ENCODE measurements at regions not wholly inside any gene's neighbourhood (a gene's known extent, or its start where the extent isn't known, plus 50 kb on each side); places are given as distances from the start of the nearest gene placed in this dataset.
"Not testable (repeated sequence)": the region's sequence is repeated elsewhere in the genome, so short reads cannot be mapped to it uniquely, and the experiment has no call there.

- no peak overlapping the region for H3K9ac ChIP-seq (ENCODE audit: low read length)
- no peaks in the 10 kb centered on the region for H3K9me3 ChIP-seq (ENCODE audit: control insufficient read depth, insufficient read depth, low read depth, low read length)
- no peaks in the 10 kb centered on the region for H3K36me3 ChIP-seq (ENCODE audit: control insufficient read depth, insufficient read depth, low read length)
- H3K27ac ChIP-seq (ENCODE audit: low read depth, low read length) = no peak overlapping the region
- no peak overlapping the region for H3K4me3 ChIP-seq (ENCODE audit: low read depth, low read length)
- H3K27me3 ChIP-seq (ENCODE audit: control insufficient read depth, insufficient read depth, low read length) = no peaks in the 10 kb centered on the region
- H3K4me1 ChIP-seq (ENCODE audit: control insufficient read depth, insufficient read depth, low read length) = peaks cover 11% of the 10 kb centered on the region; the same call in 1 of the 2 replicates
Measured at GRCh38 chr10:36018996-36019395, 376.9 kb upstream of the FZD8 start.

- no peaks in the 10 kb centered on the region for H3K27me3 ChIP-seq (ENCODE audit: control insufficient read depth, insufficient read depth, low read length)
- no peak overlapping the region for H3K27ac ChIP-seq (ENCODE audit: low read depth, low read length)
- peaks cover 11% of the 10 kb centered on the region; the same call in 1 of the 2 replicates for H3K4me1 ChIP-seq (ENCODE audit: control insufficient read depth, insufficient read depth, low read length)
- H3K36me3 ChIP-seq (ENCODE audit: control insufficient read depth, insufficient read depth, low read length) = no peaks in the 10 kb centered on the region
- no peaks in the 10 kb centered on the region for H3K9me3 ChIP-seq (ENCODE audit: control insufficient read depth, insufficient read depth, low read depth, low read length)
- no peak overlapping the region for H3K9ac ChIP-seq (ENCODE audit: low read length)
- H3K4me3 ChIP-seq (ENCODE audit: low read depth, low read length) = no peak overlapping the region
Measured at GRCh38 chr10:36017137-36017536, 375.0 kb upstream of the FZD8 start.

GRCh38 chr10:36007369-36007768 is 365.3 kb upstream of the FZD8 start:
- Histone ChIP-seq H3K36me3 (ENCODE audit: control insufficient read depth, insufficient read depth, low read length) (no peaks in the 10 kb centered on the region), H3K4me1 (ENCODE audit: control insufficient read depth, insufficient read depth, low read length) (no peaks in the 10 kb centered on the region), H3K9ac (ENCODE audit: low read length) (no peak overlapping the region), H3K27me3 (ENCODE audit: control insufficient read depth, insufficient read depth, low read length) (no peaks in the 10 kb centered on the region), H3K27ac (ENCODE audit: low read depth, low read length) (no peak overlapping the region), H3K4me3 (ENCODE audit: low read depth, low read length) (no peak overlapping the region), H3K9me3 (ENCODE audit: control insufficient read depth, insufficient read depth, low read depth, low read length) (no peaks in the 10 kb centered on the region)

- Histone ChIP-seq H3K36me3 (ENCODE audit: control insufficient read depth, insufficient read depth, low read length) (no peaks in the 10 kb centered on the region), H3K27me3 (ENCODE audit: control insufficient read depth, insufficient read depth, low read length) (no peaks in the 10 kb centered on the region), H3K9me3 (ENCODE audit: control insufficient read depth, insufficient read depth, low read depth, low read length) (peaks cover 5% of the 10 kb centered on the region; the same call in 1 of the 2 replicates), H3K9ac (ENCODE audit: low read length) (no peak overlapping the region), H3K4me3 (ENCODE audit: low read depth, low read length) (no peak overlapping the region), H3K4me1 (ENCODE audit: control insufficient read depth, insufficient read depth, low read length) (no peaks in the 10 kb centered on the region), H3K27ac (ENCODE audit: low read depth, low read length) (no peak overlapping the region)
Measured at GRCh38 chr10:36003688-36004087, 361.6 kb upstream of the FZD8 start.

- no peaks in the 10 kb centered on the region for H3K36me3 ChIP-seq (ENCODE audit: control insufficient read depth, insufficient read depth, low read length)
- H3K4me3 ChIP-seq (ENCODE audit: low read depth, low read length) = no peak overlapping the region
- H3K27me3 ChIP-seq (ENCODE audit: control insufficient read depth, insufficient read depth, low read length) = no peaks in the 10 kb centered on the region
- H3K9ac ChIP-seq (ENCODE audit: low read length) = no peak overlapping the region
- H3K9me3 ChIP-seq (ENCODE audit: control insufficient read depth, insufficient read depth, low read depth, low read length) = peaks cover 5% of the 10 kb centered on the region; the same call in 1 of the 2 replicates
- H3K27ac ChIP-seq (ENCODE audit: low read depth, low read length) = no peak overlapping the region
- H3K4me1 ChIP-seq (ENCODE audit: control insufficient read depth, insufficient read depth, low read length) = no peaks in the 10 kb centered on the region
Measured at GRCh38 chr10:36003031-36003600, 361.0 kb upstream of the FZD8 start.

GRCh38 chr10:36002445-36002844 is 360.3 kb upstream of the FZD8 start:
- no peak overlapping the region for H3K27ac ChIP-seq (ENCODE audit: low read depth, low read length)

GRCh38 chr10:36000754-36001153 is 358.7 kb upstream of the FZD8 start:
- H3K4me1 ChIP-seq (ENCODE audit: control insufficient read depth, insufficient read depth, low read length) = not testable (repeated sequence)

More at GRCh38 chr10:36002445-36002844, 360.3 kb upstream of the FZD8 start:
- no peak overlapping the region for H3K9ac ChIP-seq (ENCODE audit: low read length)
- H3K27me3 ChIP-seq (ENCODE audit: control insufficient read depth, insufficient read depth, low read length) = no peaks in the 10 kb centered on the region
- no peak overlapping the region for H3K4me3 ChIP-seq (ENCODE audit: low read depth, low read length)
- no peaks in the 10 kb centered on the region for H3K4me1 ChIP-seq (ENCODE audit: control insufficient read depth, insufficient read depth, low read length)
- H3K36me3 ChIP-seq (ENCODE audit: control insufficient read depth, insufficient read depth, low read length) = no peaks in the 10 kb centered on the region
- H3K9me3 ChIP-seq (ENCODE audit: control insufficient read depth, insufficient read depth, low read depth, low read length) = peaks cover 5% of the 10 kb centered on the region; the same call in 1 of the 2 replicates

GRCh38 chr10:35998026-35998425 is 355.9 kb upstream of the FZD8 start:
- no peaks in the 10 kb centered on the region for H3K36me3 ChIP-seq (ENCODE audit: control insufficient read depth, insufficient read depth, low read length)
- peaks cover 5% of the 10 kb centered on the region; the same call in 1 of the 2 replicates for H3K9me3 ChIP-seq (ENCODE audit: control insufficient read depth, insufficient read depth, low read depth, low read length)
- no peak overlapping the region for H3K9ac ChIP-seq (ENCODE audit: low read length)
- H3K27ac ChIP-seq (ENCODE audit: low read depth, low read length) = no peak overlapping the region
- H3K4me1 ChIP-seq (ENCODE audit: control insufficient read depth, insufficient read depth, low read length) = no peaks in the 10 kb centered on the region
- H3K27me3 ChIP-seq (ENCODE audit: control insufficient read depth, insufficient read depth, low read length) = 0 out of 2 replicates have a peak, but pooled peaks cover 11% of the 10 kb centered on the region
- H3K4me3 ChIP-seq (ENCODE audit: low read depth, low read length) = no peak overlapping the region

More at GRCh38 chr10:36000754-36001153, 358.7 kb upstream of the FZD8 start:
- H3K9me3 ChIP-seq (ENCODE audit: control insufficient read depth, insufficient read depth, low read depth, low read length); H3K4me3 ChIP-seq (ENCODE audit: low read depth, low read length); H3K27me3 ChIP-seq (ENCODE audit: control insufficient read depth, insufficient read depth, low read length); H3K36me3 ChIP-seq (ENCODE audit: control insufficient read depth, insufficient read depth, low read length); H3K27ac ChIP-seq (ENCODE audit: low read depth, low read length); H3K9ac ChIP-seq (ENCODE audit: low read length): not testable (repeated sequence)

- Histone ChIP-seq H3K9me3 (ENCODE audit: control insufficient read depth, insufficient read depth, low read depth, low read length) (peaks cover 5% of the 10 kb centered on the region; the same call in 1 of the 2 replicates), H3K27me3 (ENCODE audit: control insufficient read depth, insufficient read depth, low read length) (0 out of 2 replicates have a peak, but pooled peaks cover 11% of the 10 kb centered on the region), H3K27ac (ENCODE audit: low read depth, low read length) (no peak overlapping the region), H3K4me3 (ENCODE audit: low read depth, low read length) (no peak overlapping the region), H3K9ac (ENCODE audit: low read length) (no peak overlapping the region), H3K4me1 (ENCODE audit: control insufficient read depth, insufficient read depth, low read length) (no peaks in the 10 kb centered on the region), H3K36me3 (ENCODE audit: control insufficient read depth, insufficient read depth, low read length) (no peaks in the 10 kb centered on the region)
Measured at GRCh38 chr10:35995485-35995884, 353.4 kb upstream of the FZD8 start.

GRCh38 chr10:35993591-35994515 is 351.8 kb upstream of the FZD8 start:
- Histone ChIP-seq H3K4me1 (ENCODE audit: control insufficient read depth, insufficient read depth, low read length) (no peaks in the 10 kb centered on the region), H3K36me3 (ENCODE audit: control insufficient read depth, insufficient read depth, low read length) (no peaks in the 10 kb centered on the region), H3K4me3 (ENCODE audit: low read depth, low read length) (no peak overlapping the region), H3K27me3 (ENCODE audit: control insufficient read depth, insufficient read depth, low read length) (0 out of 2 replicates have a peak, but pooled peaks cover 11% of the 10 kb centered on the region), H3K9ac (ENCODE audit: low read length) (no peak overlapping the region), H3K9me3 (ENCODE audit: control insufficient read depth, insufficient read depth, low read depth, low read length) (no peaks in the 10 kb centered on the region), H3K27ac (ENCODE audit: low read depth, low read length) (no peak overlapping the region)

GRCh38 chr10:35992107-35992506 is 350.0 kb upstream of the FZD8 start:
- H3K9me3 ChIP-seq (ENCODE audit: control insufficient read depth, insufficient read depth, low read depth, low read length) = no peaks in the 10 kb centered on the region
- H3K4me1 ChIP-seq (ENCODE audit: control insufficient read depth, insufficient read depth, low read length) = no peaks in the 10 kb centered on the region
- H3K27ac ChIP-seq (ENCODE audit: low read depth, low read length) = no peak overlapping the region
- no peaks in the 10 kb centered on the region for H3K36me3 ChIP-seq (ENCODE audit: control insufficient read depth, insufficient read depth, low read length)
- no peak overlapping the region for H3K9ac ChIP-seq (ENCODE audit: low read length)
- H3K27me3 ChIP-seq (ENCODE audit: control insufficient read depth, insufficient read depth, low read length) = peaks cover 11% of the 10 kb centered on the region; the same call in 1 of the 2 replicates
- H3K4me3 ChIP-seq (ENCODE audit: low read depth, low read length) = no peak overlapping the region

All from HUES6 (cell line).